OCI-LY1 (cell line): ENCODE measurements at regions not wholly inside any gene's neighbourhood (a gene's known extent, or its start where the extent isn't known, plus 50 kb on each side); places are given as distances from the start of the nearest gene placed in this dataset.

ENCODE experiments used
- H2AFZ ChIP-seq: fragments of 200-600 bp; sonication (generic), shearing (Covaris generic); 2 replicates; pipeline ENCODE4 v1.6.0; 2014; ENCODE audit warnings: antibody characterized with exemption, mild to moderate bottlenecking, low read length
- H3F3A ChIP-seq: fragments of 200-600 bp; sonication (generic), shearing (Covaris generic); 2 replicates; pipeline ENCODE4 v1.6.0; 2014; ENCODE audit warnings: mild to moderate bottlenecking, antibody characterized with exemption, low read length, moderate library complexity; ENCODE audit not compliant: insufficient read depth
- H3K27ac ChIP-seq: fragments of 200-600 bp; sonication (generic); 2 replicates; pipeline ENCODE4 v1.5.1; 2014; ENCODE audit warnings: low read length, mixed run types, mild to moderate bottlenecking, low read depth; ENCODE audit not compliant: poor library complexity, severe bottlenecking
- H3K27me3 ChIP-seq: fragments of 200-600 bp; sonication (generic); 2 replicates; pipeline ENCODE4 v1.6.0; 2014; ENCODE audit warnings: antibody characterized with exemption, mild to moderate bottlenecking, low read length, moderate library complexity; ENCODE audit not compliant: insufficient read depth
- H3K36me3 ChIP-seq: fragments of 200-600 bp; sonication (generic); 2 replicates; pipeline ENCODE4 v1.6.1; 2014; ENCODE audit warnings: mild to moderate bottlenecking, antibody characterized with exemption, low read length, moderate library complexity, mixed read lengths; ENCODE audit not compliant: insufficient read depth
- H3K4me1 ChIP-seq: fragments of 200-600 bp; sonication (generic); 2 replicates; pipeline ENCODE4 v1.5.1; 2014; ENCODE audit warnings: mild to moderate bottlenecking, low read length, moderate library complexity; ENCODE audit not compliant: insufficient read depth, severe bottlenecking
- H3K4me2 ChIP-seq: fragments of 200-600 bp; sonication (generic), shearing (Covaris generic); 2 replicates; pipeline ENCODE4 v1.6.1; 2014; ENCODE audit warnings: low read length
- H3K4me3 ChIP-seq: fragments of 200-600 bp; sonication (generic); 2 replicates; pipeline ENCODE4 v1.5.1; 2014; ENCODE audit warnings: low read length, low read depth, mild to moderate bottlenecking, mixed read lengths; ENCODE audit not compliant: poor library complexity, severe bottlenecking
- H3K79me2 ChIP-seq: fragments of 200-600 bp; shearing (Covaris generic); 2 replicates; pipeline ENCODE4 v1.6.1; 2016; ENCODE audit warnings: mixed run types, low read length, mixed read lengths; ENCODE audit not compliant: insufficient read depth
- H3K9ac ChIP-seq: fragments of 200-600 bp; sonication (generic), shearing (Covaris generic); 2 replicates; pipeline ENCODE4 v1.6.1; 2014; ENCODE audit warnings: mild to moderate bottlenecking, low read length, mixed read lengths
- H3K9me2 ChIP-seq: fragments of 200-600 bp; sonication (generic), shearing (Covaris generic); 2 replicates; pipeline ENCODE4 v1.6.1; 2014; ENCODE audit warnings: low read depth, mild to moderate bottlenecking, low read length, mixed read lengths
- H3K9me3 ChIP-seq: fragments of 200-600 bp; shearing (Covaris generic); 2 replicates; pipeline ENCODE4 v1.6.1; 2014; ENCODE audit warnings: low read length, mixed read lengths
- H4K20me1 ChIP-seq: fragments of 200-600 bp; sonication (generic), shearing (Covaris generic); 2 replicates; pipeline ENCODE4 v1.6.0; 2016; ENCODE audit warnings: mild to moderate bottlenecking, low read length; ENCODE audit not compliant: insufficient read depth
- CTCF ChIP-seq: fragments of 200-600 bp; sonication (generic), shearing (Covaris generic); IDR thresholded peaks from 2 replicates; pipeline ENCODE4 v1.5.1; 2017; ENCODE audit warnings: mild to moderate bottlenecking, antibody characterized with exemption, low read length, moderate library complexity, mixed read lengths
- EZH2 ChIP-seq: fragments of 200-600 bp; sonication (generic), shearing (Covaris generic); IDR thresholded peaks from 2 replicates; pipeline ENCODE4 v1.8.0; 2017; ENCODE audit warnings: borderline replicate concordance, mixed run types, mild to moderate bottlenecking, antibody characterized with exemption, low read length, moderate library complexity, mixed read lengths

- Histone ChIP-seq H3K36me3 (no peaks in the 10 kb centered on the region), H3K79me2 (no peaks in the 10 kb centered on the region), H3F3A (no peaks in the 10 kb centered on the region), H3K4me2 (no peak overlapping the region), H2AFZ (no peak overlapping the region), H3K4me3 (no peak overlapping the region), H3K27ac (no peak overlapping the region), H4K20me1 (no peaks in the 10 kb centered on the region), H3K4me1 (no peaks in the 10 kb centered on the region), H3K9me2 (no peaks in the 10 kb centered on the region), H3K27me3 (no peaks in the 10 kb centered on the region; the same call in 1 of the 2 replicates), H3K9me3 (no peaks in the 10 kb centered on the region), H3K9ac (no peak overlapping the region)
- no peak for TF ChIP-seq CTCF
- TF ChIP-seq EZH2, result no peak
Measured at GRCh38 chr16:86986136-86986535, 331.1 kb downstream of the C16orf95 start.

GRCh38 chr16:86986809-86987487 is 330.2 kb downstream of the C16orf95 start:
- no peaks in the 10 kb centered on the region; the same call in 1 of the 2 replicates for H3K27me3 ChIP-seq
- no peaks in the 10 kb centered on the region for H3K9me3 ChIP-seq
- H3K9ac ChIP-seq, result no peak overlapping the region
- no peak overlapping the region for H3K27ac ChIP-seq
- TF ChIP-seq EZH2, result no peak
- no peak for TF ChIP-seq CTCF
- H3K4me2 ChIP-seq, result no peak overlapping the region
- H3K36me3 ChIP-seq, result no peaks in the 10 kb centered on the region
- no peaks in the 10 kb centered on the region for H4K20me1 ChIP-seq
- H3K79me2 ChIP-seq, result no peaks in the 10 kb centered on the region
- H2AFZ ChIP-seq, result no peak overlapping the region
- no peaks in the 10 kb centered on the region for H3K9me2 ChIP-seq
- no peak overlapping the region for H3K4me3 ChIP-seq
- no peaks in the 10 kb centered on the region for H3F3A ChIP-seq
- H3K4me1 ChIP-seq, result no peaks in the 10 kb centered on the region

- Histone ChIP-seq H3K27ac (no peak overlapping the region), H4K20me1 (no peaks in the 10 kb centered on the region), H3F3A (no peaks in the 10 kb centered on the region), H3K9me3 (no peaks in the 10 kb centered on the region), H3K4me1 (no peaks in the 10 kb centered on the region), H3K36me3 (no peaks in the 10 kb centered on the region), H3K9me2 (no peaks in the 10 kb centered on the region), H3K9ac (no peak overlapping the region), H2AFZ (no peak overlapping the region), H3K4me2 (no peak overlapping the region), H3K4me3 (no peak overlapping the region), H3K79me2 (no peaks in the 10 kb centered on the region), H3K27me3 (no peaks in the 10 kb centered on the region; the same call in 1 of the 2 replicates)
- TF ChIP-seq EZH2 (no peak), CTCF (no peak)
Measured at GRCh38 chr16:86987746-86988670, 329.2 kb downstream of the C16orf95 start.
